GM12878 (cell line): ENCODE measurements at regions not wholly inside any gene's neighbourhood (a gene's known extent, or its start where the extent isn't known, plus 50 kb on each side); places are given as distances from the start of the nearest gene placed in this dataset.

Experiments
- ATAC-seq: fragments of 200-7000 bp; cut with Tn5 transposase; 3 replicates; pipeline ENCODE4 v1.9.1; 2020; ENCODE audit warnings: mild to moderate bottlenecking, moderate library complexity
- BruUV-seq: library from RNA; stranded (reverse); fragments of 400-500 nt; replicated peaks from 2 replicates; lab custom pipeline; 2021; lab: Mats Ljungman, UMichigan
- CTCF ChIA-PET: fragments of 300-600 bp; sonication (Branson Sonifier 250); formaldehyde crosslinking; extraction: SDS; loops from one replicate; lab custom pipeline; 2021; ENCODE audit warnings: inconsistent platforms; lab: Yijun Ruan, JAX
- POLR2A ChIA-PET: fragments of 350-600 bp; formaldehyde crosslinking; extraction: SDS; loops from one replicate; lab custom pipeline; 2021; ENCODE audit warnings: inconsistent platforms; lab: Charles Lee
- RAD21 ChIA-PET: fragments of 300-600 bp; sonication (Branson Sonifier 250); formaldehyde crosslinking; loops from one replicate; lab custom pipeline; 2023; ENCODE audit warnings: antibody characterized with exemption; ENCODE audit not compliant: unreplicated experiment; lab: Charles Lee
- SMC1A ChIA-PET: fragments of 300-600 bp; sonication (Branson Sonifier 250); formaldehyde crosslinking; loops from one replicate; lab custom pipeline; 2023; ENCODE audit not compliant: unreplicated experiment, uncharacterized antibody; lab: Charles Lee
- DNase-seq: peaks from one replicate; pipeline ENCODE4 v3.0.0-alpha.2; 2011; ENCODE audit warnings: low read depth, low spot score
- FAIRE-seq: peaks from 3 replicates; lab custom pipeline; 2011; peaks lifted over from hg19 to GRCh38; lab: Jason Lieb, UNC
- H2AFZ ChIP-seq: 2 replicates; pipeline ENCODE4 v1.6.0; 2011; ENCODE audit warnings: low read depth, low read length, control low read depth; ENCODE audit not compliant: control insufficient read depth
- H3K27ac ChIP-seq: 2 replicates; pipeline ENCODE4 v1.5.1; 2011; ENCODE audit warnings: control low read depth; ENCODE audit not compliant: control insufficient read depth, insufficient read depth
- H3K27me3 ChIP-seq, 2 experiments: replicated peaks in 1 of 2; 2 replicates each; pipeline versions ENCODE4 v1.6.0 to v1.6.1; 2011; ENCODE audit warnings: low read length in 1 of 2; ENCODE audit not compliant: control insufficient read depth in 2 of 2, insufficient read depth in 2 of 2
- H3K36me3 ChIP-seq, 2 experiments: 2 replicates each; pipeline ENCODE4 v1.5.1; 2011; ENCODE audit warnings: low read length in 1 of 2; ENCODE audit not compliant: control insufficient read depth in 2 of 2, insufficient read depth in 2 of 2
- H3K4me1 ChIP-seq: 2 replicates; pipeline ENCODE4 v1.6.1; 2011; ENCODE audit warnings: mild to moderate bottlenecking, low read length, moderate library complexity, mixed read lengths; ENCODE audit not compliant: control insufficient read depth, insufficient read depth
- H3K4me2 ChIP-seq: 2 replicates; pipeline ENCODE4 v1.6.0; 2011; ENCODE audit warnings: control low read depth; ENCODE audit not compliant: control insufficient read depth, insufficient read depth
- H3K4me3 ChIP-seq: fragments of 200-600 bp; sonication (generic); 2 replicates; pipeline ENCODE4 v1.5.1; 2016
- H3K79me2 ChIP-seq: 2 replicates; pipeline ENCODE4 v1.6.0; 2011; ENCODE audit warnings: low read length; ENCODE audit not compliant: control insufficient read depth, insufficient read depth
- H3K9ac ChIP-seq: 2 replicates; pipeline ENCODE4 v1.8.0; 2011; ENCODE audit warnings: low read length, control low read depth, mixed read lengths; ENCODE audit not compliant: control insufficient read depth, insufficient read depth
- H3K9me3 ChIP-seq: replicated peaks from 3 replicates; pipeline ENCODE4 v1.5.1; 2011; ENCODE audit warnings: mild to moderate bottlenecking, low read length; ENCODE audit not compliant: control insufficient read depth, insufficient read depth
- H4K20me1 ChIP-seq: 2 replicates; pipeline ENCODE4 v1.6.0; 2011; ENCODE audit not compliant: control insufficient read depth, insufficient read depth
- BHLHE40 ChIP-seq, 2 experiments: fragments of 450-650 bp in 1 of 2; IDR thresholded peaks; 2 replicates each; pipeline ENCODE4 v1.6.1; 2011 to 2017; ENCODE audit warnings: low read depth in 2 of 2, borderline replicate concordance in 1 of 2, improper control_type of control experiment in 1 of 2, low read length in 1 of 2, mild to moderate bottlenecking in 1 of 2
- IRF3 ChIP-seq: fragments of 450-650 bp; IDR thresholded peaks from 2 replicates; pipeline ENCODE4 v1.6.1; 2014; ENCODE audit warnings: mild to moderate bottlenecking
- NFXL1 ChIP-seq: fragments of 450-650 bp; IDR thresholded peaks from 2 replicates; pipeline ENCODE4 v1.6.1; 2017; ENCODE audit warnings: antibody characterized with exemption, mild to moderate bottlenecking, borderline replicate concordance
- POLR2AphosphoS2 ChIP-seq: IDR thresholded peaks from 2 replicates; pipeline ENCODE4 v1.6.1; 2011; ENCODE audit warnings: low read depth, mild to moderate bottlenecking, low read length, improper control_type of control experiment, moderate library complexity
- POU2F2 ChIP-seq: IDR thresholded peaks from 3 replicates; pipeline ENCODE4 v1.6.1; 2011; ENCODE audit warnings: low read depth, mild to moderate bottlenecking, low read length, borderline replicate concordance
- PRDM15 ChIP-seq: fragments of 450-650 bp; formaldehyde crosslinking; IDR thresholded peaks from 2 replicates; pipeline ENCODE4 v1.4.0; 2020; ENCODE audit warnings: mild to moderate bottlenecking, moderate library complexity
- SIN3A ChIP-seq: IDR thresholded peaks from 2 replicates; pipeline ENCODE4 v1.6.1; 2012; ENCODE audit warnings: low read depth, low read length, improper control_type of control experiment
- SMAD1 ChIP-seq: fragments of 450-650 bp; IDR thresholded peaks from 2 replicates; pipeline ENCODE4 v1.6.1; 2018; ENCODE audit warnings: mild to moderate bottlenecking, low read depth; ENCODE audit not compliant: partially characterized antibody
- TARDBP ChIP-seq: IDR thresholded peaks from 2 replicates; pipeline ENCODE4 v1.6.1; 2016; ENCODE audit warnings: borderline replicate concordance
- WRNIP1 ChIP-seq: IDR thresholded peaks from 2 replicates; pipeline ENCODE4 v1.6.1; 2011; ENCODE audit warnings: low read depth, low read length, improper control_type of control experiment, borderline replicate concordance
- ZNF384 ChIP-seq: IDR thresholded peaks from 2 replicates; pipeline ENCODE4 v1.6.1; 2012; ENCODE audit warnings: low read depth, mild to moderate bottlenecking, low read length, improper control_type of control experiment, borderline replicate concordance
- ZNF592 ChIP-seq: fragments of 450-650 bp; IDR thresholded peaks from 2 replicates; pipeline ENCODE4 v1.6.1; 2017; ENCODE audit warnings: mild to moderate bottlenecking, moderate library complexity
- ZSCAN29 ChIP-seq: fragments of 450-650 bp; IDR thresholded peaks from 2 replicates; pipeline ENCODE4 v1.6.1; 2017; ENCODE audit warnings: mild to moderate bottlenecking, moderate library complexity
- WGBS: methylation state at CpG from one replicate; pipeline ENCODE4 v1.1.6; 2016; ENCODE audit warnings: low lambda C conversion rate; ENCODE audit not compliant: insufficient replicate concordance, insufficient coverage; ENCODE audit errors: missing lambda C conversion rate; 5-methylcytosine and 5-hydroxymethylcytosine counted together
- in situ Hi-C: fragments of 300-500 bp; cut with MboI; formaldehyde crosslinking; loops from 9 replicates; pipeline ENCODE4 v1.14.3; 2018; ENCODE audit warnings: mixed read lengths
- intact Hi-C: fragments of 100-400 bp; cut with micrococcal nuclease; formaldehyde crosslinking; loops from one replicate; pipeline ENCODE4 v1.14.2; 2022; ENCODE audit not compliant: unreplicated experiment

- no peak for TF ChIP-seq ZNF592
- TF ChIP-seq ZSCAN29 = no peak
- no peak for TF ChIP-seq BHLHE40 (IDR thresholded peaks at IDR 0.05; ENCODE audit: borderline replicate concordance in 1 of 2, low read depth in 2 of 2, low read length in 1 of 2)
- TF ChIP-seq IRF3 = no peak
- TF ChIP-seq POU2F2 = no peak
- TF ChIP-seq NFXL1 = no peak
- TF ChIP-seq, all 136 proteins: peak for 0
These were observed 249.8 kb upstream of the GCFC2 start (continued) for GRCh38 chr2:75960472-75961009.

GRCh38 chr2:75959724-75960471 is 249.2 kb upstream of the GCFC2 start:
- POLR2A ChIA-PET = no interaction called here
- no peak overlapping the region for H2AFZ ChIP-seq
- intact Hi-C loops (no loop called here), in situ Hi-C loops (no loop called here)
- 37% methylated on average over 4 of the region's 4 CpGs for WGBS
- ATAC-seq = no peak
- no peaks in the 10 kb centered on the region for H3K4me1 ChIP-seq
- H3K27ac ChIP-seq = no peak overlapping the region
- no peaks in the 10 kb centered on the region for H3K27me3 ChIP-seq
- no peak overlapping the region for H3K4me3 ChIP-seq
- H3K9me3 ChIP-seq = no peaks in the 10 kb centered on the region
- no peaks in the 10 kb centered on the region for H3K36me3 ChIP-seq
- SMC1A ChIA-PET = no interaction called here
- no peaks in the 10 kb centered on the region for H3K79me2 ChIP-seq
- H3K4me2 ChIP-seq = no peak overlapping the region
- CTCF ChIA-PET = no interaction called here
- DNase-seq = no peak
- BruUV-seq = no TSS peak
- RAD21 ChIA-PET = no interaction called here
- no peak for FAIRE-seq
- H3K9ac ChIP-seq = no peak overlapping the region
- no peaks in the 10 kb centered on the region for H4K20me1 ChIP-seq
- no peak for TF ChIP-seq TARDBP
- TF ChIP-seq SIN3A = no peak
- TF ChIP-seq ZNF384 = no peak
- TF ChIP-seq PRDM15 (CRISPR knock-in tag) = no peak
- no peak for TF ChIP-seq WRNIP1
- TF ChIP-seq POLR2AphosphoS2 = no peak
- TF ChIP-seq SMAD1 = no peak
